HL-60 (cell line): ENCODE measurements at regions not wholly inside any gene's neighbourhood (a gene's known extent, or its start where the extent isn't known, plus 50 kb on each side); places are given as distances from the start of the nearest gene placed in this dataset.

Source experiments
- GABPA ChIP-seq: IDR thresholded peaks from 2 replicates; pipeline ENCODE4 v1.6.1; 2012; ENCODE audit warnings: low read depth
- POLR2AphosphoS5 ChIP-seq: IDR thresholded peaks from 2 replicates; pipeline ENCODE4 v1.6.1; 2012; ENCODE audit warnings: low read depth
- TF ChIP-seq, protein P1 (sequence below): IDR thresholded peaks from one replicate; pipeline ENCODE4 v1.5.1; 2011; ENCODE audit warnings: low read length, control low read depth, inconsistent platforms; ENCODE audit not compliant: insufficient read depth
- TF ChIP-seq, protein P2 (sequence below): IDR thresholded peaks from 2 replicates; pipeline ENCODE4 v1.6.1; 2012; ENCODE audit warnings: low read depth; ENCODE audit not compliant: insufficient replicate concordance

DNA sequence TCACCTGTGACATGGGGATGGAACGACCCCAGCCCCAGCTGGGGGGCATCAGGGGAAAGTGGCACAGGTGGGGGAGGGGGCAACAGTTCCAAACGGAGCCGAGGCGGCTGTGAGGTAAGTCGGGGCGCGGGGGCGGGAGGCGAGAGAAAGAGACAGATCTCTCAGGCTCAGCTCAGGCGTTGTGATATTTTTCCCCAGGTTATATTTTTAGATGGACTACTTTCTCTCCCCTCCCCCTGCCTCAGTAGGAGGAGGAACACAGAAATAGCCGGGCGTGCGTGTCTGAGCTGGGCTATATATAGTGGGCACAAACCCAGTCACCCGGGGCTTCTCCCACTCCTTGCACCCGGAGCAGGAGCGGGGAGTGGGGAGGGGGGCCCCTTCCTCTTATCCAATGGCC, 91.0 kb upstream of the LINGO1 start:
- TF ChIP-seq, protein P1, sequence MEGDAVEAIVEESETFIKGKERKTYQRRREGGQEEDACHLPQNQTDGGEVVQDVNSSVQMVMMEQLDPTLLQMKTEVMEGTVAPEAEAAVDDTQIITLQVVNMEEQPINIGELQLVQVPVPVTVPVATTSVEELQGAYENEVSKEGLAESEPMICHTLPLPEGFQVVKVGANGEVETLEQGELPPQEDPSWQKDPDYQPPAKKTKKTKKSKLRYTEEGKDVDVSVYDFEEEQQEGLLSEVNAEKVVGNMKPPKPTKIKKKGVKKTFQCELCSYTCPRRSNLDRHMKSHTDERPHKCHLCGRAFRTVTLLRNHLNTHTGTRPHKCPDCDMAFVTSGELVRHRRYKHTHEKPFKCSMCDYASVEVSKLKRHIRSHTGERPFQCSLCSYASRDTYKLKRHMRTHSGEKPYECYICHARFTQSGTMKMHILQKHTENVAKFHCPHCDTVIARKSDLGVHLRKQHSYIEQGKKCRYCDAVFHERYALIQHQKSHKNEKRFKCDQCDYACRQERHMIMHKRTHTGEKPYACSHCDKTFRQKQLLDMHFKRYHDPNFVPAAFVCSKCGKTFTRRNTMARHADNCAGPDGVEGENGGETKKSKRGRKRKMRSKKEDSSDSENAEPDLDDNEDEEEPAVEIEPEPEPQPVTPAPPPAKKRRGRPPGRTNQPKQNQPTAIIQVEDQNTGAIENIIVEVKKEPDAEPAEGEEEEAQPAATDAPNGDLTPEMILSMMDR, result no peak
- TF ChIP-seq GABPA, result no peak
- TF ChIP-seq, protein P2, sequence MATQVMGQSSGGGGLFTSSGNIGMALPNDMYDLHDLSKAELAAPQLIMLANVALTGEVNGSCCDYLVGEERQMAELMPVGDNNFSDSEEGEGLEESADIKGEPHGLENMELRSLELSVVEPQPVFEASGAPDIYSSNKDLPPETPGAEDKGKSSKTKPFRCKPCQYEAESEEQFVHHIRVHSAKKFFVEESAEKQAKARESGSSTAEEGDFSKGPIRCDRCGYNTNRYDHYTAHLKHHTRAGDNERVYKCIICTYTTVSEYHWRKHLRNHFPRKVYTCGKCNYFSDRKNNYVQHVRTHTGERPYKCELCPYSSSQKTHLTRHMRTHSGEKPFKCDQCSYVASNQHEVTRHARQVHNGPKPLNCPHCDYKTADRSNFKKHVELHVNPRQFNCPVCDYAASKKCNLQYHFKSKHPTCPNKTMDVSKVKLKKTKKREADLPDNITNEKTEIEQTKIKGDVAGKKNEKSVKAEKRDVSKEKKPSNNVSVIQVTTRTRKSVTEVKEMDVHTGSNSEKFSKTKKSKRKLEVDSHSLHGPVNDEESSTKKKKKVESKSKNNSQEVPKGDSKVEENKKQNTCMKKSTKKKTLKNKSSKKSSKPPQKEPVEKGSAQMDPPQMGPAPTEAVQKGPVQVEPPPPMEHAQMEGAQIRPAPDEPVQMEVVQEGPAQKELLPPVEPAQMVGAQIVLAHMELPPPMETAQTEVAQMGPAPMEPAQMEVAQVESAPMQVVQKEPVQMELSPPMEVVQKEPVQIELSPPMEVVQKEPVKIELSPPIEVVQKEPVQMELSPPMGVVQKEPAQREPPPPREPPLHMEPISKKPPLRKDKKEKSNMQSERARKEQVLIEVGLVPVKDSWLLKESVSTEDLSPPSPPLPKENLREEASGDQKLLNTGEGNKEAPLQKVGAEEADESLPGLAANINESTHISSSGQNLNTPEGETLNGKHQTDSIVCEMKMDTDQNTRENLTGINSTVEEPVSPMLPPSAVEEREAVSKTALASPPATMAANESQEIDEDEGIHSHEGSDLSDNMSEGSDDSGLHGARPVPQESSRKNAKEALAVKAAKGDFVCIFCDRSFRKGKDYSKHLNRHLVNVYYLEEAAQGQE, result no peak
- no peak for TF ChIP-seq POLR2AphosphoS5
